Naive thymus-derived CD4-positive, alpha-beta T cell (primary cell): ENCODE measurements at regions not wholly inside any gene's neighbourhood (a gene's known extent, or its start where the extent isn't known, plus 50 kb on each side); places are given as distances from the start of the nearest gene placed in this dataset.

Experiments used
- ATAC-seq: fragments of 150-1000 bp; cut with Tn5 transposase; 2 replicates; pipeline ENCODE4 v1.10.0; 2021; ENCODE audit warnings: mild to moderate bottlenecking, moderate library complexity
- CTCF ChIA-PET: fragments of 350-600 bp; sonication (Branson Sonifier 250); formaldehyde crosslinking; loops from one replicate; lab custom pipeline; 2021; ENCODE audit warnings: antibody characterized with exemption; lab: Charles Lee
- POLR2A ChIA-PET: fragments of 350-600 bp; sonication (Branson Sonifier 250); formaldehyde crosslinking; loops from one replicate; lab custom pipeline; 2021; ENCODE audit warnings: antibody characterized with exemption, inconsistent platforms; lab: Charles Lee
- DNase-seq, 9 donors: peaks; one replicate each; pipeline versions ENCODE4 v3.0.0 to v3.0.0-alpha.2; 2020 to 2022; ENCODE audit warnings: mixed read lengths in 1 of 9
- H3K27ac ChIP-seq: one replicate; pipeline ENCODE4 v1.7.0; 2013; ENCODE audit warnings: mild to moderate bottlenecking, low read depth, low read length, moderate library complexity
- H3K27me3 ChIP-seq, 2 donors: one replicate each; pipeline ENCODE4 v1.7.0; 2013; ENCODE audit warnings: low read length in 2 of 2, mild to moderate bottlenecking in 2 of 2, moderate library complexity in 2 of 2; ENCODE audit not compliant: control insufficient read depth in 2 of 2, insufficient read depth in 2 of 2
- H3K36me3 ChIP-seq, 3 experiments: 1 replicate in 2 of 3; 2 replicates in 1 of 3; pipeline ENCODE4 v1.7.0; 2013; ENCODE audit warnings: low read length in 3 of 3, mild to moderate bottlenecking in 3 of 3, moderate library complexity in 1 of 3; ENCODE audit not compliant: insufficient read depth in 3 of 3, control insufficient read depth in 2 of 3
- H3K4me1 ChIP-seq, 2 donors: one replicate each; pipeline ENCODE4 v1.7.0; 2013; ENCODE audit warnings: low read length in 2 of 2, mild to moderate bottlenecking in 2 of 2, moderate library complexity in 1 of 2; ENCODE audit not compliant: control insufficient read depth in 2 of 2, insufficient read depth in 2 of 2
- H3K4me3 ChIP-seq: 2 replicates; pipeline ENCODE4 v1.7.0; 2013; ENCODE audit warnings: mild to moderate bottlenecking, low read length
- H3K9me3 ChIP-seq, 3 experiments: 1 replicate in 2 of 3; 2 replicates in 1 of 3; pipeline ENCODE4 v1.7.0; 2013; ENCODE audit warnings: low read length in 3 of 3; ENCODE audit not compliant: control insufficient read depth in 2 of 3
- H3K27ac Mint-ChIP-seq, 9 donors: one replicate each; pipeline ENCODE4 v1.8.0; 2020 to 2022; ENCODE audit warnings: mixed read lengths in 9 of 9, mild to moderate bottlenecking in 8 of 9, moderate library complexity in 5 of 9, inconsistent platforms in 2 of 9
- H3K27me3 Mint-ChIP-seq, 5 donors: one replicate each; pipeline ENCODE4 v1.8.0; 2021 to 2022; ENCODE audit warnings: mixed read lengths in 5 of 5, mild to moderate bottlenecking in 1 of 5
- H3K36me3 Mint-ChIP-seq, 5 donors: one replicate each; pipeline ENCODE4 v1.8.0; 2020 to 2022; ENCODE audit warnings: mixed read lengths in 5 of 5, mild to moderate bottlenecking in 3 of 5, inconsistent platforms in 1 of 5
- H3K4me1 Mint-ChIP-seq, 7 donors: one replicate each; pipeline ENCODE4 v1.8.0; 2020 to 2022; ENCODE audit warnings: mixed read lengths in 7 of 7, mild to moderate bottlenecking in 3 of 7, inconsistent platforms in 1 of 7
- H3K4me3 Mint-ChIP-seq, 10 donors: one replicate each; pipeline ENCODE4 v1.8.0; 2020 to 2022; ENCODE audit warnings: mild to moderate bottlenecking in 10 of 10, mixed read lengths in 10 of 10, moderate library complexity in 6 of 10, inconsistent platforms in 2 of 10
- H3K9me3 Mint-ChIP-seq, 11 donors: one replicate each; pipeline ENCODE4 v1.8.0; 2020 to 2022; ENCODE audit warnings: mixed read lengths in 11 of 11, mild to moderate bottlenecking in 4 of 11, inconsistent platforms in 1 of 11, moderate library complexity in 1 of 11
- intact Hi-C, 2 donors: fragments of 100-400 bp; cut with micrococcal nuclease; formaldehyde crosslinking; loops; one replicate each; pipeline ENCODE4 v1.15.1; 2023

- Mint-ChIP-seq H3K4me1 (no peaks in the 10 kb centered on the region), H3K4me3 (no peak overlapping the region), H3K9me3 (no peaks in the 10 kb centered on the region), H3K36me3 (no peaks in the 10 kb centered on the region), H3K27me3 (peaks cover 0 to 18% (median 5%) of the 10 kb centered on the region in 5 donors), H3K27ac (no peak overlapping the region)
- ATAC-seq (no peak), DNase-seq (no peak)
- Histone ChIP-seq H3K36me3 (no peaks in the 10 kb centered on the region), H3K4me3 (no peak overlapping the region), H3K27me3 (no peaks in the 10 kb centered on the region), H3K27ac (no peak overlapping the region), H3K4me1 (no peaks in the 10 kb centered on the region), H3K9me3 (no peaks in the 10 kb centered on the region)
- CTCF ChIA-PET: no interaction called here
- intact Hi-C loops: no loop called here
- POLR2A ChIA-PET: no interaction called here
These were observed 131.4 kb upstream of the MYCN start for GRCh38 chr2:15808944-15809343.

DNA sequence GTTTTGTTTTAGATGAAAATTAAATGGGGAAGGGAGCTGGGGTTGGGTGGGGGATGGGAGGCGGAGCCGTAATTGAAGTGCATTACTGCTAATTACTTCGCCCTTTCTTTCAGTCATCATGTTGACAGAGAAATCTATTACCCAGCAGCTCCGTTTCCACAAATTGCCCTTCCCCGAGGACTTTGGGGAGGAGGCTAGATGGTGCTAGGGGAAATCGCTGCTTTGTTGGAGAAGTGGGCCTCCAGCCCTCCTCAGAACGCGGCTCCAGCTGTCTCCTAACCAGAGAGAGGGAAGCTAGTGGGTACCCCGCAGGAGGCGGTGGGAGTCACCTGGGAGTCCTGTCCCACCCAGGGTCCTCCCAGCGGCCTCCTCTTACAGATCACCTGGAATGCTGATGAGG, 130.9 kb upstream of the MYCN start:
- Histone ChIP-seq H3K9me3 (no peaks in the 10 kb centered on the region), H3K4me3 (no peak overlapping the region), H3K36me3 (no peaks in the 10 kb centered on the region), H3K27ac (no peak overlapping the region), H3K27me3 (no peaks in the 10 kb centered on the region), H3K4me1 (no peaks in the 10 kb centered on the region)
- H3K36me3 Mint-ChIP-seq: no peaks in the 10 kb centered on the region
- peaks cover 0 to 21% (median 5%) of the 10 kb centered on the region in 5 donors for H3K27me3 Mint-ChIP-seq
- H3K9me3 Mint-ChIP-seq: no peaks in the 10 kb centered on the region
- ChIA-PET CTCF (no interaction called here), POLR2A (no interaction called here)
- ATAC-seq (no peak), DNase-seq (no peak)
- intact Hi-C loops: no loop called here
- no peak overlapping the region for H3K4me3 Mint-ChIP-seq
- H3K27ac Mint-ChIP-seq: no peak overlapping the region
- H3K4me1 Mint-ChIP-seq: no peaks in the 10 kb centered on the region

DNA sequence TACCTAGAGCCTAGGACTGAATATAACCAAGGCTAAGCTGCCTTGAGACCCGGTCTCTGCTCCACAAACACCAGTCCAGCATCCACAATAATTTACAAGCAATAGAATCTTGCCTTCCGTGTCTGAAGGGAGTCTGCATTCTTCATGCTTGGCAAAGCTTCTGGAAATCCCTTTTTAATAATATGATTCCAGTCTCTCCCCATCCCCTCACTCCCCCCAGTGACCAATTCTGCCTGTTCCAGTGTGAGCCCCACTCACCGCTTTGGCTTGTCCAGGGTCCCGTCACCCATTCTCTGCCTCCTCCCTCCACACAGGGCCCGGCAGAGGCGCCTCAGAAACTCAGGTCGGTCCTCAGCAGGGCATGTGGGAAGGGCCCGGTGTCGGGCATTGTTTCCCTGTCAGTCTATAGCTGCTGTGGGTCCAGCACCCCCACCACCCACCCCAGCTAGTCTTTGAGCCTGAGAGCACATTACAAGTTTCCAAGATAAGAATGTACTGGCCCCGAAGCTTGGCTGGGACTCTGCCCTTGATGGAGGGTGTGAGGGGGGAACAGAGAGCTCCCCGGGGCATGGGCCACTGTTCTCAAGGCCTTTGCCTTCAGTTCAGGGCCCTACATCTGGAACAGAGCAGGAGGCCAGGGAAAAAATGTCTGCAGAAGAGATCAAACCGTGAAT, 129.7 kb upstream of the MYCN start:
- ChIA-PET POLR2A (no interaction called here), CTCF (no interaction called here)
- H3K27me3 Mint-ChIP-seq: peaks cover 0 to 30% (median 8%) of the 10 kb centered on the region in 5 donors
- H3K4me1 Mint-ChIP-seq: no peaks in the 10 kb centered on the region
- ATAC-seq (no peak), DNase-seq (no peak)
- no peaks in the 10 kb centered on the region for H3K27me3 ChIP-seq
- H3K9me3 ChIP-seq: no peaks in the 10 kb centered on the region
- H3K9me3 Mint-ChIP-seq: peaks cover 0 to 2% (median 0%) of the 10 kb centered on the region in 11 donors
- intact Hi-C loops: no loop called here
- no peak overlapping the region for H3K4me3 ChIP-seq
- no peak overlapping the region for H3K27ac Mint-ChIP-seq
- H3K4me1 ChIP-seq: no peaks in the 10 kb centered on the region
- H3K4me3 Mint-ChIP-seq: no peak overlapping the region
- no peaks in the 10 kb centered on the region for H3K36me3 Mint-ChIP-seq
- no peak overlapping the region for H3K27ac ChIP-seq
- no peaks in the 10 kb centered on the region for H3K36me3 ChIP-seq

DNA sequence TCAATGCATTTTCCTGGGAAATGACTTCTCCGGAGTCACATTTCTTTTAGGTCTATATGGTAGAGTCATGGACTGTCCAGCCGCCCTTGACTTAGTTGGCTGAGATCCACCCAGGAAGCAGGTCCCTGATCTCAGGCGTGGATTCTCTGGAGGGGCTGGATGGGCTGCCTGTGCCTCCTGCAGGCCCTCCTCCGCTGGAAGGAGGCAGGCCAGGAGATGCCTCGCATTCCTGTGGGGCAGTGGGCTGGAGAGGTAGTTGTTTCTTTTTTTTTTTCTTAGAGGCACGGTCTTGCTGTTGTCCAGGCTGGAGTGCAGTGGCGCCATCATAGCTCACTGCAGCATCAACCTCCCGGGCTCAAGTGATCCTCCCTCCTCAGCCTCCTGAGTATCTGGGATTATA, 129.0 kb upstream of the MYCN start:
- ChIA-PET POLR2A (no interaction called here), CTCF (no interaction called here)
- DNase-seq: no peak
- no peaks in the 10 kb centered on the region for H3K36me3 ChIP-seq
- no peak overlapping the region for H3K4me3 ChIP-seq
- no peak for ATAC-seq
- no peak overlapping the region for H3K27ac ChIP-seq
- H3K4me1 ChIP-seq: no peaks in the 10 kb centered on the region
- H3K27ac Mint-ChIP-seq: no peak overlapping the region
- H3K4me1 Mint-ChIP-seq: no peaks in the 10 kb centered on the region
- intact Hi-C loops: no loop called here
- no peaks in the 10 kb centered on the region for H3K27me3 ChIP-seq
- H3K9me3 Mint-ChIP-seq: peaks cover 0 to 3% (median 0%) of the 10 kb centered on the region in 11 donors
- H3K36me3 Mint-ChIP-seq: no peaks in the 10 kb centered on the region
- H3K9me3 ChIP-seq: no peaks in the 10 kb centered on the region
- H3K27me3 Mint-ChIP-seq: peaks cover 3 to 36% (median 15%) of the 10 kb centered on the region in 5 donors
- no peak overlapping the region for H3K4me3 Mint-ChIP-seq

DNA sequence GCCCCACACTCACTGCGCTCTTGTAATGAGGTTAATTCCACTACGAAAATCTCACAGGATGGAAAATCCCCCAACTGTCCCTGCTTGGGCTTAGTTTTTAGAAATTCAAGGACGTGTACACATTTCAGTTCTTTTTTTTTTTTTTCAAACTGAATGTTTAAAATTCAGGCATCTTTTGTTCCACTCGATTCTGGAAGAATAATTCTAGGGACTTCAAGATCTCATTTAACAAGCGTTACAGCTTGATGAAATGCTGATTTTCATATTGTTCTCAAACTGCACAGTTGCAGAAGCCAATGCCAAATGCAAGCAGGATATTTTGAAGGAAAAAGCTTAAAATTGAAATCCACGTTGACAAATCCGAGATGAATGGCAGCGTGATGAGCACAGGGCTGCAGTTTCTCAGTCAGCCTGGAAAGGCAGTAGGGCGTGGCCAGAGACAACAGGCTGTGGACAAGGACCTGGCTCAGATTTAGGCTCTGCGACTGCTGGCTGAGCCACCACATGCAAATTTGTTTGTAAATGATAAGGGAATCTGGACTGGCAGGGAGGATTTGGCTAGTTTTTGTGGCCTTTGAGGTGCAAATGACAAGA, 128.1 kb upstream of the MYCN start:
- Histone ChIP-seq H3K9me3 (no peaks in the 10 kb centered on the region), H3K36me3 (no peaks in the 10 kb centered on the region), H3K27ac (no peak overlapping the region), H3K4me1 (no peaks in the 10 kb centered on the region), H3K4me3 (no peak overlapping the region), H3K27me3 (no peaks in the 10 kb centered on the region)
- H3K9me3 Mint-ChIP-seq: peaks cover 0 to 3% (median 0%) of the 10 kb centered on the region in 11 donors
- H3K36me3 Mint-ChIP-seq: no peaks in the 10 kb centered on the region
- ChIA-PET CTCF (no interaction called here), POLR2A (no interaction called here)
- no peak for ATAC-seq
- no peak overlapping the region for H3K27ac Mint-ChIP-seq
- no peak for DNase-seq
- peaks cover 9 to 45% (median 21%) of the 10 kb centered on the region in 5 donors for H3K27me3 Mint-ChIP-seq
- intact Hi-C loops: no loop called here
- H3K4me3 Mint-ChIP-seq: no peak overlapping the region
- no peaks in the 10 kb centered on the region for H3K4me1 Mint-ChIP-seq

DNA sequence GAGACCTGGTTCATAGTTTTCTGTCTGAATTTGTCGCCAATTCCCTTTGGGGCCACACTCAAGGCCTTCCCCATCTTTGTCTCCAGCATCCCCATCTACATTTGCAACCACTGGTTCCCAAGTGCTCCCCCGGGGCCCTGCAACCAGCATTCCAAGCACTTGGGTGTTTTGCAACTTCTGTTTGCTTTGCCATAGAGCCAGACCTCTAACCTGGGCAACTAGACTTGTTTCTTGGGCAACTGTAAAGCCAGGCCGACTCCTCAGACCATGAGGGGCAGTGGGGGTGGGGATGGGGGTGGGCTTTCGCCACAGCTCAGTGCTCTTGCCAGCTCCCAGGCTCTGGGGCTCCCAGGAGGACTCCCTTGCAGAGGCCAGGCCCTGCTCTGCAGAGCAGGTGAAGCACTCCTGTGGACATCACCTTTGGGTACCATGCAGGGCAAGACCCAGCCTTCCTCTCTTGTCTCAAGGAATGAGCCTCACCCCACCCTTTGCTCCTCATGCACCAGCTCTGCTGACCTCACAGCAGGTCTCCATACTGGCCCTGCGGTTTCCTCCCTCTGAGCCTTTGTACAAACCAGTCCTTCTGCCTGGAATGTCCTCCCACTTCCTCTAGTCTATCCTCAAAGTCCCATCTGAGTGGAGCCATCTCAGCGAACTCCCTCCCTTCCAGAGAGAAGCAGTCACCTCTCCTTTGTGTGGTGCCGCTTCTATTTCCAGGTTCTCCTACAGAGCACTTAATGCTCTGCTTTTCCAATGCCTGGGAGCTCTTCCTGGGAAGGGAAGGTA, 126.7 kb upstream of the MYCN start:
- Mint-ChIP-seq H3K4me1 (no peaks in the 10 kb centered on the region), H3K27me3 (peaks cover 14 to 59% (median 31%) of the 10 kb centered on the region in 5 donors), H3K9me3 (peaks cover 0 to 4% (median 0%) of the 10 kb centered on the region in 11 donors), H3K4me3 (no peak overlapping the region), H3K36me3 (no peaks in the 10 kb centered on the region), H3K27ac (no peak overlapping the region)
- H3K4me3 ChIP-seq: no peak overlapping the region
- no peak for ATAC-seq
- H3K9me3 ChIP-seq: no peaks in the 10 kb centered on the region
- H3K4me1 ChIP-seq: no peaks in the 10 kb centered on the region
- H3K27me3 ChIP-seq: no peaks in the 10 kb centered on the region
- intact Hi-C loops: no loop called here
- no peak overlapping the region for H3K27ac ChIP-seq
- no peaks in the 10 kb centered on the region for H3K36me3 ChIP-seq
- ChIA-PET CTCF (no interaction called here), POLR2A (no interaction called here)
- DNase-seq: no peak
